Neural progenitor cell (in vitro differentiated cells): ENCODE measurements at regions not wholly inside any gene's neighbourhood (a gene's known extent, or its start where the extent isn't known, plus 50 kb on each side); places are given as distances from the start of the nearest gene placed in this dataset.

Source experiments
- DNase-seq: peaks from one replicate; pipeline ENCODE4 v3.0.0-alpha.2; 2016; ENCODE audit warnings: low spot score
- H2AFZ ChIP-seq: fragments of 200-600 bp; sonication (generic); replicated peaks from 2 replicates; pipeline ENCODE4 v1.6.1; 2016; ENCODE audit warnings: antibody characterized with exemption
- H3F3A ChIP-seq: fragments of 200-600 bp; sonication (generic); 2 replicates; pipeline ENCODE4 v1.6.1; 2016; ENCODE audit warnings: antibody characterized with exemption, low read depth
- H3K27ac ChIP-seq: fragments of 200-600 bp; sonication (generic); 2 replicates; pipeline ENCODE4 v1.5.1; 2016; ENCODE audit warnings: mild to moderate bottlenecking
- H3K27me3 ChIP-seq: fragments of 200-600 bp; sonication (generic); 2 replicates; pipeline ENCODE4 v1.6.1; 2016; ENCODE audit warnings: mild to moderate bottlenecking, moderate library complexity
- H3K36me3 ChIP-seq: fragments of 200-600 bp; sonication (generic); 2 replicates; pipeline ENCODE4 v1.5.1; 2016
- H3K4me1 ChIP-seq: fragments of 200-600 bp; sonication (generic); 2 replicates; pipeline ENCODE4 v1.6.1; 2016; ENCODE audit warnings: mixed run types
- H3K4me2 ChIP-seq: fragments of 200-600 bp; sonication (generic); 2 replicates; pipeline ENCODE4 v1.6.1; 2016
- H3K4me3 ChIP-seq: fragments of 200-600 bp; sonication (generic); 2 replicates; pipeline ENCODE4 v1.5.1; 2016
- H3K79me2 ChIP-seq: fragments of 200-600 bp; sonication (generic); 2 replicates; pipeline ENCODE4 v1.6.1; 2016; ENCODE audit warnings: low read depth
- H3K9ac ChIP-seq: fragments of 200-600 bp; sonication (generic); 2 replicates; pipeline ENCODE4 v1.6.1; 2016
- H3K9me3 ChIP-seq: fragments of 200-600 bp; sonication (generic); 2 replicates; pipeline ENCODE4 v1.5.1; 2016; ENCODE audit warnings: low read depth
- H4K20me1 ChIP-seq: fragments of 200-600 bp; sonication (generic); 2 replicates; pipeline ENCODE4 v1.6.1; 2016; ENCODE audit warnings: low read depth
- H3K27ac Mint-ChIP-seq: 3 replicates; pipeline ENCODE4 v1.8.0; 2021; ENCODE audit warnings: mixed read lengths
- H3K27me3 Mint-ChIP-seq: 2 replicates; pipeline ENCODE4 v1.8.0; 2022; ENCODE audit warnings: low read depth, mild to moderate bottlenecking, inconsistent platforms, moderate library complexity, mixed read lengths; ENCODE audit not compliant: insufficient read depth
- H3K36me3 Mint-ChIP-seq: 3 replicates; pipeline ENCODE4 v1.8.0; 2021; ENCODE audit warnings: mixed read lengths
- H3K4me1 Mint-ChIP-seq: 3 replicates; pipeline ENCODE4 v1.8.0; 2021; ENCODE audit warnings: mixed read lengths
- H3K4me3 Mint-ChIP-seq: 3 replicates; pipeline ENCODE4 v1.8.0; 2021; ENCODE audit warnings: mild to moderate bottlenecking, moderate library complexity, mixed read lengths
- H3K9me3 Mint-ChIP-seq: 3 replicates; pipeline ENCODE4 v1.8.0; 2020; ENCODE audit warnings: mixed read lengths
- EZH2 ChIP-seq: fragments of 200-600 bp; sonication (generic); IDR thresholded peaks from 2 replicates; pipeline ENCODE4 v1.6.1; 2017; ENCODE audit warnings: antibody characterized with exemption, mild to moderate bottlenecking, moderate library complexity
- EZH2phosphoT487 ChIP-seq: fragments of 200-600 bp; sonication (generic); IDR thresholded peaks from 2 replicates; pipeline ENCODE4 v1.6.1; 2017; ENCODE audit warnings: antibody characterized with exemption
- TF ChIP-seq, protein P1 (sequence below): fragments of 200-600 bp; sonication (generic); IDR thresholded peaks from 2 replicates; pipeline ENCODE4 v1.5.1; 2017; ENCODE audit warnings: antibody characterized with exemption, mild to moderate bottlenecking

DNA sequence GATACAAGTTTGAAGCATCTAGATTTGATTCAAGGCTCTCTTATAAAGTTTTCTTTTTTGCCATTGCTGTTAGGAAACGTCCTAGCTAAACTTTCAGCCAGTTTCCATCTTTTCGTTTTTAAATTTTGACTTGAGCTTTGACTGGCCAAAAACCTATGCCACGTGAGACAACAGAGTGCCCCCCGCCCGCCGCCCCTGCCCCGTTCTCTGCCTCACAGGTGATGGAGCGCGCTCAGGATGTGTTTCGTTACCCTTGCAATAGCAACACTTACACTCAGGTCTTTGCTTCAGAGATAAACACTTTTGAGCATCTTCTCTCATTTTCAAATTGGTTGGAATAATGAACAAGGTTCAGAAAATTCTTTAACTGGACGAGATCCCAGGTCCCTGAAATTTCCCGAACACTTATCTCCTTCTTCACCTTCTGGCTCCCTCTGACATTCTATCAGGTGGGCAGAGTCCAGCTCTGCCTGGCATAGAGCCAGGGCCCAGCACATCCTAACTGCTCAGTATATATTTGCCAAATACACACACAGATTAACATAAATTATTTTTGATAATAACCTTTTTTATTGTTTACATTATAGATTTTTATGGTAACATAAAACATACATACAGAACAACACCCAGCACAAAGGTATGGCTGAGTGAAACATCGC, 301.1 kb downstream of the IRS2 start:
- no peaks in the 10 kb centered on the region for H3K27me3 ChIP-seq
- no peaks in the 10 kb centered on the region for H3K27me3 Mint-ChIP-seq
- peaks cover 12% of the 10 kb centered on the region for H3K9me3 Mint-ChIP-seq
- H3K36me3 ChIP-seq, result peaks cover 2% of the 10 kb centered on the region
- no peak for DNase-seq
- H2AFZ ChIP-seq, result no peak overlapping the region
- no peaks in the 10 kb centered on the region for H3K4me1 ChIP-seq
- H3K27ac ChIP-seq, result no peak overlapping the region
- no peak overlapping the region for H3K27ac Mint-ChIP-seq
- no peak for TF ChIP-seq EZH2phosphoT487
- TF ChIP-seq, protein P1, sequence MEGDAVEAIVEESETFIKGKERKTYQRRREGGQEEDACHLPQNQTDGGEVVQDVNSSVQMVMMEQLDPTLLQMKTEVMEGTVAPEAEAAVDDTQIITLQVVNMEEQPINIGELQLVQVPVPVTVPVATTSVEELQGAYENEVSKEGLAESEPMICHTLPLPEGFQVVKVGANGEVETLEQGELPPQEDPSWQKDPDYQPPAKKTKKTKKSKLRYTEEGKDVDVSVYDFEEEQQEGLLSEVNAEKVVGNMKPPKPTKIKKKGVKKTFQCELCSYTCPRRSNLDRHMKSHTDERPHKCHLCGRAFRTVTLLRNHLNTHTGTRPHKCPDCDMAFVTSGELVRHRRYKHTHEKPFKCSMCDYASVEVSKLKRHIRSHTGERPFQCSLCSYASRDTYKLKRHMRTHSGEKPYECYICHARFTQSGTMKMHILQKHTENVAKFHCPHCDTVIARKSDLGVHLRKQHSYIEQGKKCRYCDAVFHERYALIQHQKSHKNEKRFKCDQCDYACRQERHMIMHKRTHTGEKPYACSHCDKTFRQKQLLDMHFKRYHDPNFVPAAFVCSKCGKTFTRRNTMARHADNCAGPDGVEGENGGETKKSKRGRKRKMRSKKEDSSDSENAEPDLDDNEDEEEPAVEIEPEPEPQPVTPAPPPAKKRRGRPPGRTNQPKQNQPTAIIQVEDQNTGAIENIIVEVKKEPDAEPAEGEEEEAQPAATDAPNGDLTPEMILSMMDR, result no peak
- no peak for TF ChIP-seq EZH2
- H3K4me3 ChIP-seq, result no peak overlapping the region
- H3K9ac ChIP-seq, result no peak overlapping the region
- no peaks in the 10 kb centered on the region for H3K79me2 ChIP-seq
- H3K4me1 Mint-ChIP-seq, result no peaks in the 10 kb centered on the region
- no peak overlapping the region for H3K4me3 Mint-ChIP-seq
- no peaks in the 10 kb centered on the region for H3F3A ChIP-seq
- H3K4me2 ChIP-seq, result no peak overlapping the region
- H4K20me1 ChIP-seq, result no peaks in the 10 kb centered on the region
- H3K9me3 ChIP-seq, result peaks cover 5% of the 10 kb centered on the region
- H3K36me3 Mint-ChIP-seq, result no peaks in the 10 kb centered on the region

DNA sequence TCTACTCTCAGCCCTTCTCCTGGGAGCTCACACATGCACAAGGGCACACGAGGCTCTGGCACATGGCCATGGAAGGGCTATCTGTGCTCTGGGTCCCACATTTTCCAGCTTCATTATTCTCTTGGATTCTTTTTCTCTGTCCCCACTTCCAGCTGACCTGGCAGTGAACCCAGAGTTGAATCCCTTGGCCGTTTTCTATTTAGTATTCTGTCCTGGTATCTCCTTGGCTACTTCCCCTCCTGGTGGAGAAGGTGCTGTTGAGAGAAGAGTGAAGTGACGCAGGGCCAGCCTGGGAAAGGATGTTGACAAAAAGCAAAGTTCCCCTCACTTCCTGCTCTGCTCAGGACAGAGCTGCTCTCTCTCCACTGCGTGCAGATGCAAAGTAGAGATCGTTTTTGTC, 303.1 kb downstream of the IRS2 start:
- no peaks in the 10 kb centered on the region for H4K20me1 ChIP-seq
- no peak overlapping the region for H3K4me3 ChIP-seq
- no peaks in the 10 kb centered on the region for H3K27me3 ChIP-seq
- Mint-ChIP-seq H3K27ac (no peak overlapping the region), H3K9me3 (peaks cover 6% of the 10 kb centered on the region), H3K27me3 (no peaks in the 10 kb centered on the region), H3K4me1 (peaks cover under 1% of the 10 kb centered on the region), H3K4me3 (no peak overlapping the region), H3K36me3 (no peaks in the 10 kb centered on the region)
- no peaks in the 10 kb centered on the region for H3K79me2 ChIP-seq
- H3K36me3 ChIP-seq, result no peaks in the 10 kb centered on the region
- H2AFZ ChIP-seq, result no peak overlapping the region
- H3K27ac ChIP-seq, result no peak overlapping the region
- peaks cover under 1% of the 10 kb centered on the region for H3K9me3 ChIP-seq
- TF ChIP-seq, protein P1, result no peak
- TF ChIP-seq EZH2 (no peak), EZH2phosphoT487 (no peak)
- H3K9ac ChIP-seq, result no peak overlapping the region
- DNase-seq, result no peak
- H3K4me1 ChIP-seq, result no peaks in the 10 kb centered on the region
- no peaks in the 10 kb centered on the region for H3F3A ChIP-seq
- H3K4me2 ChIP-seq, result no peak overlapping the region

DNA sequence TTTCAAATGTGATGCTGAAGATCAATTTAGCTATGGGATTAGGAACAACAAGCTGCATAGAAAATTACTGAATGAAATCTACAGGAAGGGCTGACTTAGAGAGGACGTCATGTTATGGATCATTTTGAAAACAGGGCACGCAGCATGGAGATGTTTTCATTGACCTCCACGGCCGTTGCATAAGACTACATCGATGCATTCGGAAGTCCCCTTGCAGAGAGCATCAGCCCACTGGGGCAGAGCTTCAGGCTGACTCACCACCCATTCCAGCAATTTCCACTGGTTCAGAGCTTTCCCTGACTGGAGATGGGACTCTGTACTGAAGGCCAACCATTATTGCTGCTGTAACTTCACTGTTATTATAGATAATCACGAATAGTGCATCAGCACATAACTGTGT, 305.3 kb downstream of the IRS2 start:
- H3K9me3 Mint-ChIP-seq, result peaks cover 3% of the 10 kb centered on the region
- H3K36me3 ChIP-seq, result no peaks in the 10 kb centered on the region
- H3K4me2 ChIP-seq, result no peak overlapping the region
- no peak overlapping the region for H3K4me3 Mint-ChIP-seq
- no peak overlapping the region for H3K27ac ChIP-seq
- no peak overlapping the region for H3K4me3 ChIP-seq
- no peak overlapping the region for H3K9ac ChIP-seq
- no peaks in the 10 kb centered on the region for H3F3A ChIP-seq
- H3K4me1 ChIP-seq, result no peaks in the 10 kb centered on the region
- TF ChIP-seq EZH2phosphoT487 (no peak), EZH2 (no peak)
- TF ChIP-seq, protein P1, result no peak
- H3K9me3 ChIP-seq, result no peaks in the 10 kb centered on the region
- H3K27me3 Mint-ChIP-seq, result peaks cover 2% of the 10 kb centered on the region
- no peaks in the 10 kb centered on the region for H4K20me1 ChIP-seq
- H3K79me2 ChIP-seq, result no peaks in the 10 kb centered on the region
- no peak overlapping the region for H2AFZ ChIP-seq
- H3K36me3 Mint-ChIP-seq, result no peaks in the 10 kb centered on the region
- DNase-seq, result no peak
- H3K27ac Mint-ChIP-seq, result no peak overlapping the region
- no peaks in the 10 kb centered on the region for H3K27me3 ChIP-seq
- H3K4me1 Mint-ChIP-seq, result peaks cover 3% of the 10 kb centered on the region
